ENCODE measurements at regions not wholly inside any gene's neighbourhood (a gene's known extent, or its start where the extent isn't known, plus 50 kb on each side); places are given as distances from the start of the nearest gene placed in this dataset.

- DNase-seq (ENCODE audit: extremely low spot score): no peak
- TF ChIP-seq FOXA1 (IDR thresholded peaks at IDR 0.05) (no peak), FOXM1 (IDR thresholded peaks at IDR 0.05; ENCODE audit: borderline replicate concordance) (no peak)
- TF ChIP-seq, protein P1, sequence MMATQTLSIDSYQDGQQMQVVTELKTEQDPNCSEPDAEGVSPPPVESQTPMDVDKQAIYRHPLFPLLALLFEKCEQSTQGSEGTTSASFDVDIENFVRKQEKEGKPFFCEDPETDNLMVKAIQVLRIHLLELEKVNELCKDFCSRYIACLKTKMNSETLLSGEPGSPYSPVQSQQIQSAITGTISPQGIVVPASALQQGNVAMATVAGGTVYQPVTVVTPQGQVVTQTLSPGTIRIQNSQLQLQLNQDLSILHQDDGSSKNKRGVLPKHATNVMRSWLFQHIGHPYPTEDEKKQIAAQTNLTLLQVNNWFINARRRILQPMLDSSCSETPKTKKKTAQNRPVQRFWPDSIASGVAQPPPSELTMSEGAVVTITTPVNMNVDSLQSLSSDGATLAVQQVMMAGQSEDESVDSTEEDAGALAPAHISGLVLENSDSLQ (IDR thresholded peaks at IDR 0.05): no peak
- POLR2A ChIA-PET: no interaction called here
- CTCF ChIA-PET: no interaction called here
Observed at GRCh38 chr12:115752156-115752555, 525.3 kb downstream of the MED13L start.

DNA sequence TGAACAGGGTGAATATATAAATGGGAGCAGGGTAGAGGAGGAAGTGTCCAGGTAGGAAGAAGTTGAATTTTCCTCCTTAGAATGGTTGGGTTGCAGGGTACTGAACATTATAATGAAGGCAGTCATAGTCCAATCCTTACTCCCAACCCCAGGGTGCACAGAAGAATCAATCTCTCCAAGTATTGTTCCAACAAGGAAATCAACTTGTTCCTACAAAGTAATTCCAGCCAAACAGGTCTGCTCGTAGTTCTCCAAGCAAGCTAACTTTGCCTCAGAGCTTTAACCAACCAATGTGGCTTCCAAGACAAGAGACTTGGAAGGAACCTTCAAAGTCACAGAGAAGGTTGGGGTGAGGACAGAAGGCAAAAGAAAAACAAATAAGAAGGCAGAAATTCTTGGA lies 527.2 kb downstream of the MED13L start:
- no peak for TF ChIP-seq ZNF384 (IDR thresholded peaks at IDR 0.05)
- TF ChIP-seq L3MBTL2 (conservative IDR thresholded peaks at IDR 0.05): no peak
- no peak for TF ChIP-seq TARDBP (IDR thresholded peaks at IDR 0.05)
- no peak for TF ChIP-seq FOXM1 (IDR thresholded peaks at IDR 0.05; ENCODE audit: borderline replicate concordance)
- TF ChIP-seq SP1 (IDR thresholded peaks at IDR 0.05): no peak
- no peak for TF ChIP-seq FOXK2 (IDR thresholded peaks at IDR 0.05)
- no peak for TF ChIP-seq CTBP1 (IDR thresholded peaks at IDR 0.05; ENCODE audit: borderline replicate concordance)
- no peak for TF ChIP-seq FOXA1 (IDR thresholded peaks at IDR 0.05)
- TF ChIP-seq, protein P1 (IDR thresholded peaks at IDR 0.05): no peak
- TF ChIP-seq BHLHE40 (IDR thresholded peaks at IDR 0.05; ENCODE audit: borderline replicate concordance): no peak
- DNase-seq (ENCODE audit: extremely low spot score): no peak
- ChIA-PET POLR2A (no interaction called here), CTCF (no interaction called here)

DNA sequence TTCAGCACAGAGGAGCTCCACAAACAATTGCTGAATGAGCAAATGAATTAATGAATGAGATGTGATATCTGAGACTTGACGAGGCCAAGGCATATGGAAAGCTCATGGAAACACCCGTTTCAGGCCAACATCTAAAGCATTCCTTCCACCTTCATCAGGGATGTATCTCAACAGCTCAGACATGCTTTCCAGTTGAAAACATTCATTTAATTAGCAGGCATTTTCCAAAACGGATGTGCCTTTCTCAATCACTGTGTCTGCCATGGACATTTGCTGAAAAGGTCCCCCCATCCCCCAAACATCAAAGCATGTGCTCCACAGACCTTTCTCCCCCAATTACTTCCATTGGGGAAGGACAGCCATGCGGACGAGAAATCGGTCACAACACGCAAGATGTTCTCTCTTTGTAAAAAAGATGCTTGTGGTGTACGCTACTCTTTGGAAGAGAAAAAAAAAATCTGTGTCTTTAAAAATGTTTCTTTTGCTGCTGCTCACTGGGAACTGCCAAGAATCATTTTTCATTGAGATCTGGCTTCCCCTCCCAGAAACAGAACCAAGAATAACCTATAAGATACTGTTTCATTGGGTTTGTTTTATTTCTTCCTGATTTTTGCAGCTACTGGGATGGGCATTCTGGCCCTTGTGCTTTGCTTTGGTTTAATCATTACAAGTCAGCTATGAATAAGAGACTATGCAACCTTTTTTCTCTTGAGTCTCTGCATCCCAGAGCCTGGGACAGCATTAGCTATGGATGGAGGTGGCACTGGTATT lies 528.2 kb downstream of the MED13L start:
- no peak for TF ChIP-seq SP1 (IDR thresholded peaks at IDR 0.05)
- no peak for TF ChIP-seq BHLHE40 (IDR thresholded peaks at IDR 0.05; ENCODE audit: borderline replicate concordance)
- no peak for TF ChIP-seq ZNF384 (IDR thresholded peaks at IDR 0.05)
- TF ChIP-seq ARNT (IDR thresholded peaks at IDR 0.05): no peak
- TF ChIP-seq CTBP1 (IDR thresholded peaks at IDR 0.05; ENCODE audit: borderline replicate concordance): no peak
- TF ChIP-seq FOXM1 (IDR thresholded peaks at IDR 0.05; ENCODE audit: borderline replicate concordance): no peak
- no peak for TF ChIP-seq SUZ12 (IDR thresholded peaks at IDR 0.05)
- TF ChIP-seq, protein P1 (IDR thresholded peaks at IDR 0.05): no peak
- no peak for TF ChIP-seq ELF4 (IDR thresholded peaks at IDR 0.05)
- no peak for TF ChIP-seq NFRKB (IDR thresholded peaks at IDR 0.05)
- TF ChIP-seq HDGF (IDR thresholded peaks at IDR 0.05; ENCODE audit: borderline replicate concordance): no peak
- TF ChIP-seq L3MBTL2 (conservative IDR thresholded peaks at IDR 0.05): no peak
- no peak for TF ChIP-seq FOXK2 (IDR thresholded peaks at IDR 0.05)
- CTCF ChIA-PET: interaction anchor here (0.7 kb wide), 1 partner anchor 143 kb away, joined by 3 read pairs; no protein-coding TSS in a partner anchor
- DNase-seq (ENCODE audit: extremely low spot score): no peak
- POLR2A ChIA-PET: no interaction called here

DNA sequence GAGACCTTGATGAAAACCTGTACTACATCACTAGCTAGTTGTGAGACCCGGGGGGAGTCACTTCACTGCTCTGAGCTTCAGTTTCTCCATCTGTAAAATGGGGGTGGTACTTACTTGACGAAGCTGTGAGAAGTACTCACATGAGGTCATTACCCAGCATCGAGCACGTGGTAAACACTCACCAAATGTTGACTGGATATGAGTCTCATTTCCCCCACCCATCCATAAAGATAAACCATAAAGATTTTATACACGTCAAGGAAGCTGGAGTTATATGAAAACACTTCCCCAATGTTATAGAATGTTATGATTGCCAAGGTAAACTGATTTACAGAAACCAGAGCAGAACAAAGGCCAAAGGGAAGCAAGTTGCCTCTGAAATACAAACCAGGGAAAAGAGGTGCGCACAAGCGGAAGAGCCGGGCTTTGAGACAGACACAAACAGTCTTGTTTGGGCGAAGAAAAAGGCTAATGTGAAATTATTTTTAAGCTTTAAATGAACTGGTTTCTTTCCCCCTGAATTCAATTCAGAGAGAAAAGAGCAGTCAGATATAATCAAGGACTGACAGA lies 536.8 kb downstream of the MED13L start:
- CTCF ChIA-PET: interaction anchor here (0.6 kb wide), 1 partner anchor 54 kb away, joined by 4 read pairs; no protein-coding TSS in a partner anchor
- POLR2A ChIA-PET: no interaction called here
- DNase-seq (ENCODE audit: extremely low spot score): no peak
- TF ChIP-seq, protein P1 (IDR thresholded peaks at IDR 0.05): no peak
- no peak for TF ChIP-seq ZNF384 (IDR thresholded peaks at IDR 0.05)

DNA sequence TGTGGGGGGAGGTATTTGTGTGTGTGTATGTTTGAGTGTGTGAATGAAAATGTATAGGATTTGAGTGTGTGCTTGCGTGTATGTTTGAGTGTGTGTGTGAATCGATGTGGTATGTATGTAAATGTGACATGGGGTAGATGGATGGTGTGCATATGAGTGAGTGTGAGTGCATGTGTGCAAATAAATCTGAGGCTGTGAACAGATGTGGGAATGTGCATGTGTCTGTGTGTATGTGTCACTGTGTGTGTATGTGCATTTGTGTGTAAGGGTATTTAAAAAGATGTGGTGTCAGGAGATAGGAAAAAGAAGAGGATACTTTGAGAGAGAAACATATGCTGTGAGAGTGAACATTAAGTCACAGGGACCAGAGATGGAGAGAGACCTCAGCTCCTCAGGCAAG lies 539.6 kb downstream of the MED13L start:
- no peak for DNase-seq (ENCODE audit: extremely low spot score)
- CTCF ChIA-PET: no interaction called here
- POLR2A ChIA-PET: no interaction called here
- TF ChIP-seq LEF1 (IDR thresholded peaks at IDR 0.05; ENCODE audit: borderline replicate concordance): no peak
- TF ChIP-seq FOXK2 (IDR thresholded peaks at IDR 0.05): no peak
- TF ChIP-seq FOXM1 (IDR thresholded peaks at IDR 0.05; ENCODE audit: borderline replicate concordance): no peak
- TF ChIP-seq SUZ12 (IDR thresholded peaks at IDR 0.05): no peak
- TF ChIP-seq SP1 (IDR thresholded peaks at IDR 0.05): no peak
- TF ChIP-seq L3MBTL2 (conservative IDR thresholded peaks at IDR 0.05): no peak
- no peak for TF ChIP-seq HDGF (IDR thresholded peaks at IDR 0.05; ENCODE audit: borderline replicate concordance)
- TF ChIP-seq, protein P1 (IDR thresholded peaks at IDR 0.05): no peak
- no peak for TF ChIP-seq ZNF384 (IDR thresholded peaks at IDR 0.05)
- TF ChIP-seq FOXA1 (IDR thresholded peaks at IDR 0.05): no peak
- TF ChIP-seq ELF4 (IDR thresholded peaks at IDR 0.05): no peak
- TF ChIP-seq BHLHE40 (IDR thresholded peaks at IDR 0.05; ENCODE audit: borderline replicate concordance): no peak
- TF ChIP-seq ARNT (IDR thresholded peaks at IDR 0.05): no peak
- TF ChIP-seq TARDBP (IDR thresholded peaks at IDR 0.05): no peak
- TF ChIP-seq NFRKB (IDR thresholded peaks at IDR 0.05): no peak
